Gastrocnemius medialis (tissue), 4 donors: ENCODE measurements at regions not wholly inside any gene's neighbourhood (a gene's known extent, or its start where the extent isn't known, plus 50 kb on each side); places are given as distances from the start of the nearest gene placed in this dataset.

ENCODE experiments used
- ATAC-seq, 2 donors: fragments of 150-250 bp; one replicate each; pipeline ENCODE4 v1.9.1; 2016
- DNase-seq, 2 donors: peaks; one replicate each; pipeline ENCODE4 v3.0.0-alpha.2; 2019
- H3K27ac ChIP-seq, 4 donors: fragments of 200-600 bp; sonication (generic); 1 replicate in 1 of 4; 2 replicates in 3 of 4; pipeline ENCODE4 v1.5.1; 2016 to 2018; ENCODE audit warnings: mild to moderate bottlenecking in 2 of 4, moderate library complexity in 1 of 4
- H3K27me3 ChIP-seq, 3 donors: fragments of 200-600 bp; sonication (generic) in 2 of 3; 1 replicate in 1 of 3; 2 replicates in 2 of 3; pipeline versions ENCODE4 v1.5.1 to v1.6.0; 2016 to 2019; ENCODE audit warnings: mild to moderate bottlenecking in 1 of 3, moderate library complexity in 1 of 3
- H3K36me3 ChIP-seq, 2 donors: fragments of 200-600 bp; sonication (generic) in 1 of 2; one replicate each; pipeline ENCODE4 v1.5.1; 2017 to 2018
- H3K4me1 ChIP-seq, 2 donors: fragments of 200-600 bp; sonication (generic) in 1 of 2; one replicate each; pipeline ENCODE4 v1.5.1; 2016 to 2017; ENCODE audit warnings: mild to moderate bottlenecking in 2 of 2
- H3K4me3 ChIP-seq, 4 donors: fragments of 200-600 bp; sonication (generic) in 3 of 4; 1 replicate in 1 of 4; 2 replicates in 3 of 4; pipeline ENCODE4 v1.5.1; 2016 to 2019; ENCODE audit warnings: mild to moderate bottlenecking in 2 of 4
- H3K9me3 ChIP-seq, 3 donors: fragments of 200-600 bp; sonication (generic) in 2 of 3; 1 replicate in 1 of 3; 2 replicates in 2 of 3; pipeline ENCODE4 v1.5.1; 2016 to 2019
- POLR2A ChIP-seq, 2 donors: fragments of 450-650 bp; IDR thresholded peaks; one replicate each; pipeline ENCODE4 v1.6.1; 2017; ENCODE audit warnings: antibody characterized with exemption in 2 of 2, mild to moderate bottlenecking in 2 of 2, moderate library complexity in 2 of 2
- in situ Hi-C, 4 donors: fragments of 200-750 bp; cut with MboI; loops; one replicate each; pipeline versions ENCODE4 v1.15.0 to v1.8.0; 2017; ENCODE audit warnings: low sequenced_read_pairs in 4 of 4
- intact Hi-C: fragments of 100-400 bp; cut with DNase I; formaldehyde crosslinking; loops from one replicate; pipeline ENCODE4 v1.15.1; 2023; ENCODE audit warnings: low total_unique reads
- TF ChIP-seq, protein P1 (sequence below), 5 experiments: fragments of 450-650 bp in 3 of 5; fragments of 200-600 bp in 2 of 5; sonication (generic) in 2 of 5; IDR thresholded peaks in 4 of 5; conservative IDR thresholded peaks in 1 of 5; 1 replicate in 4 of 5; 2 replicates in 1 of 5; pipeline ENCODE4 v1.5.1; 2016 to 2019; ENCODE audit warnings: antibody characterized with exemption in 5 of 5, mild to moderate bottlenecking in 3 of 5, moderate library complexity in 3 of 5

DNA sequence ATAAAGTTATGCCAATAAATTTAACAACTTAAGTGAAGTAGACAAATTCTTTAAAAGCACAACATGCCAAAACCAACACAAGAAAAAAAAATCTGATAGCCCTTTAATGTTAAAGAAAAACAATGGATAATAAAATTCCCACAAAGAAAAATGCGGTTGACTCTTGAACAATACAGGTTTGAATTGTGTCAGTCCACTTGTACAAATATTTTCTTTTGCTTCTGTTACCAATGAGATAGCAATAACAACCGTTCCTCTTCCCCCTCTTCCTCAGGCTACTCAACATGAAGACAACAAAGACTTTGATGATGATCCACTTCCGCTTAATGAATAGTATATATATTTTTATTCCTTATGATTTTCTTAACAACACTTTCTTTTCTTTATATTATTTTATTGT, 283.9 kb upstream of the MAN1A1 start:
- no peaks in the 10 kb centered on the region for H3K4me1 ChIP-seq
- no peaks in the 10 kb centered on the region for H3K36me3 ChIP-seq
- ATAC-seq (no peak), DNase-seq (no peak)
- H3K9me3 ChIP-seq = no peaks in the 10 kb centered on the region
- H3K4me3 ChIP-seq = no peak overlapping the region
- H3K27me3 ChIP-seq = no peaks in the 10 kb centered on the region
- intact Hi-C loops = no loop called here
- in situ Hi-C loops = no loop called here
- no peak for TF ChIP-seq POLR2A (IDR thresholded peaks at IDR 0.05)
- TF ChIP-seq, protein P1, sequence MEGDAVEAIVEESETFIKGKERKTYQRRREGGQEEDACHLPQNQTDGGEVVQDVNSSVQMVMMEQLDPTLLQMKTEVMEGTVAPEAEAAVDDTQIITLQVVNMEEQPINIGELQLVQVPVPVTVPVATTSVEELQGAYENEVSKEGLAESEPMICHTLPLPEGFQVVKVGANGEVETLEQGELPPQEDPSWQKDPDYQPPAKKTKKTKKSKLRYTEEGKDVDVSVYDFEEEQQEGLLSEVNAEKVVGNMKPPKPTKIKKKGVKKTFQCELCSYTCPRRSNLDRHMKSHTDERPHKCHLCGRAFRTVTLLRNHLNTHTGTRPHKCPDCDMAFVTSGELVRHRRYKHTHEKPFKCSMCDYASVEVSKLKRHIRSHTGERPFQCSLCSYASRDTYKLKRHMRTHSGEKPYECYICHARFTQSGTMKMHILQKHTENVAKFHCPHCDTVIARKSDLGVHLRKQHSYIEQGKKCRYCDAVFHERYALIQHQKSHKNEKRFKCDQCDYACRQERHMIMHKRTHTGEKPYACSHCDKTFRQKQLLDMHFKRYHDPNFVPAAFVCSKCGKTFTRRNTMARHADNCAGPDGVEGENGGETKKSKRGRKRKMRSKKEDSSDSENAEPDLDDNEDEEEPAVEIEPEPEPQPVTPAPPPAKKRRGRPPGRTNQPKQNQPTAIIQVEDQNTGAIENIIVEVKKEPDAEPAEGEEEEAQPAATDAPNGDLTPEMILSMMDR (IDR thresholded peaks at IDR 0.05 in 4 of 5, conservative IDR thresholded peaks at IDR 0.05 in 1 of 5) = no peak
- H3K27ac ChIP-seq = no peak overlapping the region

DNA sequence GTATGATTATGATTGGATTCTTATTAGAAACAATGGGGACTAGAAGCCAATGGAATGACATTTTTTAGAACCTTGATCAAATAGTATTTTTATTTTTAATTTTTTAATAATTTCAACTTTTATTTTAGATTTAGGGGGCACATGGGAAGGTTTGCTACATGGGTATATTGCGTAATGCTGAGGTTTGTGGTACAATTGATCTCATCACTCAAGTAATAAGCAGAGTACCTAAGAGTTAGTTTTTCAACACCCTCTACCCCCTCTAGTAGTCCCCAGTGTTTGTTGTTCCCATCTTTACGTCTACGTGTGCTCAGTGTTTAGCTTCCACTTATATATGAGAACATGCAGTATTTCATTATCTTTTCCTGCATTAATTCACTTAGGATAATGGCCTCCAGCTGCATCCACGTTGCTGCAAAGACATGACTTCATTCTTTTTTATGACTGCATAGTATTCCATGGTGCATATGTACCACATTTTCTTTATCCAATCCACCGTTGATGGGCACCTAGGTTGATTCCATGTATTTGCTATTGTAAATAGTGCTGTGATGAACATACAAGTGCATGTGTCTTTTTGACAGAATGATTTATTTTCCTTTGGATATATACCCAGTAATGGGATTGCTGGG, 281.1 kb upstream of the MAN1A1 start:
- no peak for TF ChIP-seq POLR2A (IDR thresholded peaks at IDR 0.05)
- TF ChIP-seq, protein P1 (IDR thresholded peaks at IDR 0.05 in 4 of 5, conservative IDR thresholded peaks at IDR 0.05 in 1 of 5) = no peak
- Histone ChIP-seq H3K27me3 (no peaks in the 10 kb centered on the region), H3K36me3 (no peaks in the 10 kb centered on the region), H3K9me3 (no peaks in the 10 kb centered on the region), H3K4me3 (no peak overlapping the region), H3K27ac (no peak overlapping the region), H3K4me1 (no peaks in the 10 kb centered on the region)
- DNase-seq = no peak
- intact Hi-C loops (no loop called here), in situ Hi-C loops (no loop called here)
- no peak for ATAC-seq

DNA sequence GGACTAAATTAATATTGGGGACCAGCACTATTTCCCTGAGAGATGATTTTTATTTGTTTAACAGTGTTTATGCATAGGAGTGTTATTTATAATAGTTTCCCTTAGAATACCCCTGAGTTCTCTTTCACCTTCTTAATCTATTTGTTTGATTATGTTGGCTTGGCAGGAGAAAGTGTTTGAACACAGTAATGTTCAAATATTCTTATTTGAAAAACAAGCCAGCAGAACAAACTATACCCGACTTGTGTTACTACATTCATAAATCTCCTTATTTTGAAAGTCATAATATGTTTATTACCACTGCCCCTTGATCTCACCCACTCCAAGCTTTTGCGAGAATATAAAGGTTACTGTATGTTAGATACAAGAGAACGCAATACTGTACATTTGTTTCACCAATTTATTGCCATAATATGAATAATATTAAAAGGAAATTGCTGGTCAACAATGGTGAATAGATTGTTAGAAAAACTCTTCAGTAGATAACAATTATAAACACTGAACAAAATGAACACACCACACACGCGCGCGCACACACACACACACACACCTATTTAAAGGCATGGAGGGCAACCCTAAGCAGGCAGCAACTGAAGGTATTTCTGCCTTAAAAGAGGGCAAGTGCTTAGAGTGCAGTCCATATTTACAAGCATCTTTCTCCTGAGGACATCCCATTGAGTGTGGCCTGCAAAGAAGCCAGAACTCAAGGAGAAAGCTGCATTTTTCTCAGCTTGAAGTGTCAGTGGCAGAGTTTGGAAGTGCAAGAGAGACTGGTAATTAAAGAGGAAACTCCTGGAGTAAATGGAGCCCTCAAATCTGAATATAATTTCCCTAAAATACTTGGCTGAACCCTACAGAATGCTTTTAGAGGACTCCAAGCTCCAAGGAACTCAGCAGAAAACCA, 279.4 kb upstream of the MAN1A1 start:
- Histone ChIP-seq H3K4me3 (no peak overlapping the region), H3K27me3 (no peaks in the 10 kb centered on the region), H3K27ac (no peak overlapping the region), H3K36me3 (no peaks in the 10 kb centered on the region), H3K4me1 (no peaks in the 10 kb centered on the region), H3K9me3 (no peaks in the 10 kb centered on the region)
- ATAC-seq (no peak), DNase-seq (no peak)
- in situ Hi-C loops = no loop called here
- TF ChIP-seq, protein P1 (IDR thresholded peaks at IDR 0.05 in 4 of 5, conservative IDR thresholded peaks at IDR 0.05 in 1 of 5) = no peak
- TF ChIP-seq POLR2A (IDR thresholded peaks at IDR 0.05) = no peak
- intact Hi-C loops = no loop called here

- Histone ChIP-seq H3K27me3 (no peaks in the 10 kb centered on the region), H3K27ac (no peak overlapping the region), H3K36me3 (no peaks in the 10 kb centered on the region), H3K9me3 (no peaks in the 10 kb centered on the region), H3K4me3 (no peak overlapping the region), H3K4me1 (no peaks in the 10 kb centered on the region)
- DNase-seq (no peak), ATAC-seq (no peak)
- intact Hi-C loops = no loop called here
- in situ Hi-C loops = no loop called here
- TF ChIP-seq POLR2A (IDR thresholded peaks at IDR 0.05) = no peak
- TF ChIP-seq, protein P1 (IDR thresholded peaks at IDR 0.05 in 4 of 5, conservative IDR thresholded peaks at IDR 0.05 in 1 of 5) = no peak
Measured at GRCh38 chr6:119627908-119628669, 278.5 kb upstream of the MAN1A1 start.
